HG02840 (cell line): ENCODE measurements at regions not wholly inside any gene's neighbourhood (a gene's known extent, or its start where the extent isn't known, plus 50 kb on each side); places are given as distances from the start of the nearest gene placed in this dataset.
A peak's percentile ranks its signal among the peaks of the same experiment; 100 is the strongest.

ENCODE experiments used
- ATAC-seq: cut with Tn5 transposase; IDR thresholded peaks from one replicate; pipeline ENCODE4 v1.9.1; 2021; ENCODE audit warnings: mild to moderate bottlenecking, moderate library complexity, moderate number of reproducible peaks; ENCODE audit not compliant: unreplicated experiment, low FRiP score

DNA sequence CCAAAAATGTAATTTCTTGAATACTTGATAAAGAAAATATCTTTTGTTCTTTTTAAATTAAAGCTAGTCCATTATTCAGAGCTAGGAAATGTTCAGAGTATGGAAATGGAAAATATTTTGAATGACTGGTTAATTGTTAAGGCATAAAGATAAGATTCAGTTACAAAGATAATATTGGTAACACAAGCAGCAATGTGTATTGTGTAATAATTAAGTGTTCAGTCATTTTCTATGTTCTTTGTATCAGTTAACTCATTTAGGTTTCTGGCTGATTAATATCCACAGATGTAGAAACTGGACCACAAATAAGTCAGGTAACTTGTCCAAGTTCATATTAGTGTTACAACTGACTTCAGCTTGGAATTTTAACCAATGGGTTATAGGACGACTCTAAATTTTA, 442.2 kb upstream of the MANEA start:
- ATAC-seq = no peak

- no peak for ATAC-seq
These were observed 435.2 kb upstream of the MANEA start for GRCh38 chr6:95142101-95142500.

- ATAC-seq = no peak
These were observed 434.5 kb upstream of the MANEA start for GRCh38 chr6:95142661-95143335.

- ATAC-seq = no peak
These were observed 433.7 kb upstream of the MANEA start for GRCh38 chr6:95143408-95144180.

DNA sequence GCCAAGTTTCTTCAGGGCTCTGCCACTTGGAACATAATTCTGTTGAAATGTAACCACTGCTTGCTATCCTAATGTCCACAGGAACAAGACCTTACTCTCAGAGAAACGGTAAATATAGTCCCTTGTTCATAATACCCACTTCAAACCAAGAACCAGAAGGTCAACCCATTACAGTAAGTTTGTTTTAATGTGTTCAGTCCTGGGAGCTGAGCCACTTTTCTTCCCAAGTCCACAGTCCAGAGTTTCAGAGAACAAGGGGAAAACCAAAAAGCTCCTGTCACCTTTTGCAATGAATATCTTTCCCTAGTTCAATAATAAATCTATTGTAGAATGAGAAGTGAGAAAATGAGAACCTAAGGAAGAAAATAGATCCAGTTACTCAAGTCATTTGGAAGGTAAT, 431.9 kb upstream of the MANEA start:
- no peak for ATAC-seq

DNA sequence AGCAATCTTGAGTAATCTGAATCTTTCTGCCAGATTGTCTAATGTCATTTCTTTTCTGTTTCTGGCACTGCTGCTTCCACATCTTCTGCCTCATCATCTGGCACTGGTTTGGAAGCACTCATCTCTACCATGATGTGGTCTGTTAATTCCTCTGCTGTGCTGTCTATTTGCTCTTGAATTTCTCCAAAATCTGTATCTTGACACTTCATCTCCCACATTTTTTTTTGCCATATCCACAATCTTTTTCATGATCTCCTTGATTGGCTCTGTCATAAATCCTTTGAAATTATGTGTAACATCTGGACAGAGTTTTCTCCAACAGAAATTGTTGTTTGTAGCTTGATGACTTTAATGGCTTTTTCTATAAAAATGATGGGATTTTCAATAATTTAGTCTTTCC, 417.8 kb upstream of the MANEA start:
- no peak for ATAC-seq

DNA sequence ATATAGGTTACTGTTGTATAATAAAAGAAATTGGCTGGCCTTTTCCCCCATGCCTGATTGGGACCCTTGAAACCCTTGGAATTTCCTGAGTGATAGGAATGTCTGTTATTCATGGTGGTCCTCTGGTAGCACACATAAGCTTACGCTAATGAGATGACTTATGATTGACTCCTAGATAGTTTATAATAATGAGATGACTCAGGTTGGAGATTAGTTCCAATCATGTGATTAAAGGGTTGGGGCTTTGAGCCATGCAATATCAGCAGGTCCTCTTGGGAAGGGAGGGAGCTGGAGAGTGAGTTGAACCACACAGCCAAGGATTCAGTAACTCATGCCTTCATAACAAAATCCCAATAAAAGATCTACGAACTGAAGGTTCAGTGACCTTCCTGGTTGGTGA, 407.6 kb upstream of the MANEA start:
- no peak for ATAC-seq

GRCh38 chr6:95175927-95176675, 401.2 kb upstream of the MANEA start:
- ATAC-seq = no peak

DNA sequence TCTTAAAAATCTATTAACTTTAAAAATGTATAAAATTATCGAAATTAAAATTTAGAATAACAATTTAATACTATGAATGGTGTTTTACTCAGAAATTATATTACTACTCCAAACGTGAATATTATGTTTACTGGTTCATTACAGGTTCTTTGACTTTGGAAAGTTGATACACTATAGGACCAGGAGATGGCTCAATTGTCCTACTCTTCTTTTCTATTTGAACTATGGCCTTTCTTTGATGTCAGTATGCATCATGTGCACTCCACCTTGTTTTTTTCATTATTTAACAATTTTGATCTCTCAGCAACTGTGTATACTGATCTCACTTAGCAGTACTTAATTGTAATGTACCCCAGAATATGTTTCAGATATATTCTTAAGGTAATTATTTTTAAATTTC, 391.5 kb upstream of the MANEA start:
- no peak for ATAC-seq

GRCh38 chr6:95186710-95187109, 390.6 kb upstream of the MANEA start:
- no peak for ATAC-seq

DNA sequence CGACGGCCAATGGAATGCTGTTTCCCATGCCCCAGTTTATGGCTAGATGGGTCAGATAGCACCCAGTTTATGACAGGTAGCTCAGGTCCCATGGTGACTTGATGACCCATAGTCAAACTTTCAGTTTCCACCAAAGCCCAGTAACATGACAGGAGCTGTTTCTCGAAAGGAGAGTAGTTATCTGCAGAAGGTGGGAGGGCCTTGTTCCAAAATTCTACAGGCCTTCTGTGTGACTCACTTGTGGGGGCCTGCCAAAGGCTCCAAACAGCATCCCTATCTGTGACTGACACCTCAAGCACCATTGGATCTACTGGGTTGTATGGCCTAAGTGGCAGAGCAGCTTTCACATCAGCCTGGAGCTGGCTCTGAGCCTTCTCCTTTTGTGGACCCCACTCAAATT, 379.7 kb upstream of the MANEA start:
- no peak for ATAC-seq

DNA sequence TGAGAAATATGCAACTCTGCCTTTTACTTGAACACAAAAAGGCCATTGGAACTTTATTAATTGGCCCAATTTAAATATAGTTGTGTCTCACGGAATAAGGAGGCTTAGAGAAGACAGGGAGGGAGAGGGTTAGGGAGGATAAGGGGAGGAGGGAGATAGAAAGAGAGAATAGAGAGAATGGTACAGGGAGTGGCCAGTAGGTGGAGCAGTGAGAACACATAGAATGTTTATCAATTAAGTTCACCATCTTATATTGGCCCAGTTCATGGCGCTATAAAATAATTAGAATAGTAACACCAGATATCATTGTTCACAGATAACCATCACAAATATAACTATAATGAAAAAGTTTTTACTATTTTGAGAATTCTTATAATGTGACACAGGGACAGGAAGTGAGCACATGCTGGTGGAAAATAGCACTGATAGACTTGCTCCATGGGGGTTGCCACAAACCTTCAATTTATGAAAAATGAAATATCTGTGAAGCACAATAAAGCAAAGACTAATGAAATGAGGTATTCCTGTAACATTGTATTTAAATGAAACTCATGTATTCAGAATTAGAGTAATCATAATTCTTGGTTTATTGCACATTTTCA, 374.1 kb upstream of the MANEA start:
- ATAC-seq = peak; percentile 93

DNA sequence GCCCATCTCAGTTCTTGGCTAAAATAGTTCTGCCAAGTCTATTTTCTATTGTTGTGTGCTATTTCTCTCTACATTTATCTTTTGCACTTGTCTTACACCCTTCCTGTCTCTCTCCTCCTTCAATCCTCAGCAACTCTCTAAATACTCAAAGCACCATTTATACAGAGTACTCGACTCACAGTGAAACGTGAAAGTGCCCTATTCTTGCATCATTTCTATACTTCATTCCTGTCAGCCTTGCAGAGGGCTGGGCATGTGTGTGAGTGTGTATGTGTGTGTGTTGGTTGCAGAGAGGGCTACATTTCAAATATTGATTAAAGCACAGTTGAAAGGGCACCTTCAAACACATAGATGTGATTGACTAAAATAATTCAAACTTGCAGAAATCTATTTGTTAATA, 373.2 kb upstream of the MANEA start:
- no peak for ATAC-seq

- no peak for ATAC-seq
These were observed 368.7 kb upstream of the MANEA start for GRCh38 chr6:95208621-95209020.

DNA sequence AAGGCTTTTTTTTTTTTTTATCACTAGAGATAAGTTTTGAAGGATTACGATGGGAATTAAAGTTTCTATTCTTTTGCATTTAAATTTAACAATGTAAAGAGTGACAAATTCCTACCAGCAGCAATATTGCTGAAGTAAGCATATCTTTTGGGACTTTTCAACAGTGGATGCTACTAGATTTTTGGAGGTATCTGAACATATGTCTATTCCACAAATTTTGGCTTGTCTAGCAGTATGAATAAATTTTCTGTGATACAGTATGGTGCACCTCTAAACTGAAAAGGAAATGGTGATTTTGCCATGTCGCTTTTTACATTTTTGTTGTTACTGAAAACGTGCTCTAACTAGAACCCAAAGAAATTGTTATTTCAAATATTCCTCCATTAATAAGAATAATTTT, 368.3 kb upstream of the MANEA start:
- ATAC-seq = no peak

DNA sequence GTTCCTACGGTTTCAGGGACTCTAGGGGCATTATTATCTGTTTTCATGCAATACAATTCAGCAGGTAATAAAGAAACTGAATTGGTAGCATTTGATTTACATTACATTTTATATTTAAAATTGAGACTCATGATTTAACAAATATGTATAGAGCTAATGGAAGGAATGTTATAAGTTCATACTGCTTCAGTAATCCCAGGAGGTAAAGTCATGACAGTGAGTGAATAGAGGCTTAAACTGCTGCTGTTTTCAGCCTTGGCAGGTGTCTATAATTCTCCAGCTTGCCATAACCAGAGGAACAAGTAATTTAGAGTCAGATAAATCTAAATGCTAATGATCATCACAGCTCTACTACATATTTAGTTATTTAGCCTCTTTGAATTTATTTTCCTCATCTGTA, 360.8 kb upstream of the MANEA start:
- ATAC-seq = no peak

DNA sequence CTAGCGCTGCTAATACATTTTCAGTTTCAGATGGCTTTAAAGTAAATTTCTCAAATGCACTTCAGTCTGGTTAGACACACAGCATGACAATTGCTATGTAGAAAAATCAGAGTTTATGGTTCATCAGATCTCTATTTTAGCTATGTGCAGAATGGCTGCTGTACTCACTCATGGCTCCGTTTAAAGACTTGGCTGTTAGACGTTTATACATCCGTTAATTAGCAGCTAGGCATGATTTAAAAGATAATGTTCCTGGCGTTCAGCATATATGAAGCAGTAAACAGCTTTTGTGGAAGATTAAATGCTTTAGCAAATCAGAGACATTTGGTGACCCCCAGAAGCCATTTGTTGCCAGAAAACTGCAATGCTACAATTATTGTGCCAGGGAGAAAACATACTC, 350.0 kb upstream of the MANEA start:
- no peak for ATAC-seq

- ATAC-seq = no peak
These were observed 348.7 kb upstream of the MANEA start for GRCh38 chr6:95228636-95229035.

GRCh38 chr6:95230071-95230740, 347.1 kb upstream of the MANEA start:
- no peak for ATAC-seq

GRCh38 chr6:95231416-95231815, 345.9 kb upstream of the MANEA start:
- ATAC-seq = no peak

DNA sequence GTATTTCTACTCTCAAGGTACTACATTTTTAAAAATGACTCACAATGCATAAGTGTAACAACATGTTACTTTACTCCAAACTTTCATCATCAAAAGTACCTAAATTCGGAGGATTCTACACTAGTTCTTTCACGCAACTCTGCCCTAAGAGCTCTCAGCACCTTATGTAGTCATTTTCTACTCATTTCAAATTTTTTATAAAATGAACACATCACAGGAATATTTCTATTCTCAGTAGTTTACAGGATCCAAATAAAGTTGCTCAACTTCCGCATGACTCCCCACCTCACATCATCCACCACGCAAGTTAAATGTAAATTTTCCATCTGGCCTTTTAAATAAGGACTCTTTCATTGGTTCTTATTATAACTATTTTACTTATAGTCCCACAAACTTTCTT, 344.9 kb upstream of the MANEA start:
- no peak for ATAC-seq
